ENCODE measurements at regions not wholly inside any gene's neighbourhood (a gene's known extent, or its start where the extent isn't known, plus 50 kb on each side); places are given as distances from the start of the nearest gene placed in this dataset.

- peak; percentile 22 for DNase-seq (ENCODE audit: low read depth, low spot score)
Observed at GRCh38 chr2:181770150-181770549, 89.8 kb upstream of the NEUROD1 start.

- peak; percentile 16 for DNase-seq (ENCODE audit: low read depth, low spot score)
Observed at GRCh38 chr2:181771356-181771755, 91.0 kb upstream of the NEUROD1 start.

GRCh38 chr2:181772334-181772733 is 92.0 kb upstream of the NEUROD1 start:
- DNase-seq (ENCODE audit: low read depth, low spot score): no peak

- no peak for DNase-seq (ENCODE audit: low read depth, low spot score)
Observed at GRCh38 chr2:181772777-181773176, 92.5 kb upstream of the NEUROD1 start.

- no peak for DNase-seq (ENCODE audit: low read depth, low spot score)
Observed at GRCh38 chr2:181774685-181775084, 94.4 kb upstream of the NEUROD1 start.

GRCh38 chr2:181776336-181776735 is 96.0 kb upstream of the NEUROD1 start:
- DNase-seq (ENCODE audit: low read depth, low spot score): no peak

GRCh38 chr2:181777734-181778133 is 97.4 kb upstream of the NEUROD1 start:
- DNase-seq (ENCODE audit: low read depth, low spot score): no peak

GRCh38 chr2:181778621-181779201 is 98.4 kb upstream of the NEUROD1 start:
- DNase-seq (ENCODE audit: low read depth, low spot score): peak; percentile 62

- no peak for DNase-seq (ENCODE audit: low read depth, low spot score)
Observed at GRCh38 chr2:181779288-181780021, 99.1 kb upstream of the NEUROD1 start.

GRCh38 chr2:181780047-181780651 is 99.8 kb upstream of the NEUROD1 start:
- peak; percentile 57 for DNase-seq (ENCODE audit: low read depth, low spot score)

- DNase-seq (ENCODE audit: low read depth, low spot score): no peak
Observed at GRCh38 chr2:181780657-181781056, 100.3 kb upstream of the NEUROD1 start.

- no peak for DNase-seq (ENCODE audit: low read depth, low spot score)
Observed at GRCh38 chr2:181781078-181781786, 100.9 kb upstream of the NEUROD1 start.

GRCh38 chr2:181782660-181783059 is 102.3 kb upstream of the NEUROD1 start:
- DNase-seq (ENCODE audit: low read depth, low spot score): no peak

GRCh38 chr2:181784556-181784955 is 104.2 kb upstream of the NEUROD1 start:
- peak; percentile 48 for DNase-seq (ENCODE audit: low read depth, low spot score)

- peak; percentile 34 for DNase-seq (ENCODE audit: low read depth, low spot score)
Observed at GRCh38 chr2:181785691-181786344, 105.5 kb upstream of the NEUROD1 start.

GRCh38 chr2:181786371-181787228 is 104.9 kb upstream of the ITPRID2 start:
- no peak for DNase-seq (ENCODE audit: low read depth, low spot score)

GRCh38 chr2:181787310-181788048 is 104.1 kb upstream of the ITPRID2 start:
- DNase-seq (ENCODE audit: low read depth, low spot score): no peak

- DNase-seq (ENCODE audit: low read depth, low spot score): no peak
Observed at GRCh38 chr2:181788897-181789555, 102.5 kb upstream of the ITPRID2 start.

- no peak for DNase-seq (ENCODE audit: low read depth, low spot score)
Observed at GRCh38 chr2:181789827-181790448, 101.6 kb upstream of the ITPRID2 start.
